ENCODE measurements at regions not wholly inside any gene's neighbourhood (a gene's known extent, or its start where the extent isn't known, plus 50 kb on each side); places are given as distances from the start of the nearest gene placed in this dataset.

- no peak for DNase-seq
- TF ChIP-seq CTCF (IDR thresholded peaks at IDR 0.05) (no peak), POLR2A (IDR thresholded peaks at IDR 0.05) (no peak)
- no peaks in the 10 kb centered on the region for H3K9me3 ChIP-seq
- no peak overlapping the region for H3K27ac ChIP-seq
- H3K4me1 ChIP-seq = no peaks in the 10 kb centered on the region
- H3K27me3 ChIP-seq = no peaks in the 10 kb centered on the region
- no peaks in the 10 kb centered on the region for H3K36me3 ChIP-seq
- H3K4me3 ChIP-seq = no peak overlapping the region
Measured at GRCh38 chr5:35442885-35443639, 174.6 kb upstream of the SPEF2 start.

- no peaks in the 10 kb centered on the region for H3K9me3 ChIP-seq
- no peaks in the 10 kb centered on the region for H3K4me1 ChIP-seq
- H3K27me3 ChIP-seq = no peaks in the 10 kb centered on the region
- no peak for DNase-seq
- H3K27ac ChIP-seq = no peak overlapping the region
- TF ChIP-seq CTCF (IDR thresholded peaks at IDR 0.05) = no peak
- TF ChIP-seq POLR2A (IDR thresholded peaks at IDR 0.05) = no peak
- no peak overlapping the region for H3K4me3 ChIP-seq
- no peaks in the 10 kb centered on the region for H3K36me3 ChIP-seq
Measured at GRCh38 chr5:35440409-35440808, 177.3 kb upstream of the SPEF2 start.

- H3K4me1 ChIP-seq = no peaks in the 10 kb centered on the region
- H3K4me3 ChIP-seq = no peak overlapping the region
- H3K36me3 ChIP-seq = no peaks in the 10 kb centered on the region
- H3K27me3 ChIP-seq = no peaks in the 10 kb centered on the region
- no peak for DNase-seq
- no peak for TF ChIP-seq POLR2A (IDR thresholded peaks at IDR 0.05)
- TF ChIP-seq CTCF (IDR thresholded peaks at IDR 0.05) = no peak
- no peaks in the 10 kb centered on the region for H3K9me3 ChIP-seq
- H3K27ac ChIP-seq = no peak overlapping the region
Measured at GRCh38 chr5:35438786-35439185, 178.9 kb upstream of the SPEF2 start.

GRCh38 chr5:35438288-35438687 lies 179.4 kb upstream of the SPEF2 start:
- Histone ChIP-seq H3K4me1 (no peaks in the 10 kb centered on the region), H3K36me3 (no peaks in the 10 kb centered on the region), H3K9me3 (no peaks in the 10 kb centered on the region), H3K4me3 (no peak overlapping the region), H3K27me3 (no peaks in the 10 kb centered on the region), H3K27ac (no peak overlapping the region)
- DNase-seq = no peak
- TF ChIP-seq CTCF (IDR thresholded peaks at IDR 0.05) = no peak
- no peak for TF ChIP-seq POLR2A (IDR thresholded peaks at IDR 0.05)

- Histone ChIP-seq H3K4me1 (no peaks in the 10 kb centered on the region), H3K36me3 (no peaks in the 10 kb centered on the region), H3K27ac (no peak overlapping the region), H3K27me3 (no peaks in the 10 kb centered on the region), H3K4me3 (no peak overlapping the region), H3K9me3 (no peaks in the 10 kb centered on the region)
- TF ChIP-seq CTCF (IDR thresholded peaks at IDR 0.05) (peak in 4 of 6 experiments; percentile 15 to 63 (median 56)), POLR2A (IDR thresholded peaks at IDR 0.05) (no peak)
- peak in 1 of 3 donors; percentile 53 for DNase-seq
Measured at GRCh38 chr5:35436400-35437057, 181.1 kb upstream of the SPEF2 start.

Data from Peyer's patch (tissue), 4 donors.